ENCODE measurements at regions not wholly inside any gene's neighbourhood (a gene's known extent, or its start where the extent isn't known, plus 50 kb on each side); places are given as distances from the start of the nearest gene placed in this dataset.

DNA sequence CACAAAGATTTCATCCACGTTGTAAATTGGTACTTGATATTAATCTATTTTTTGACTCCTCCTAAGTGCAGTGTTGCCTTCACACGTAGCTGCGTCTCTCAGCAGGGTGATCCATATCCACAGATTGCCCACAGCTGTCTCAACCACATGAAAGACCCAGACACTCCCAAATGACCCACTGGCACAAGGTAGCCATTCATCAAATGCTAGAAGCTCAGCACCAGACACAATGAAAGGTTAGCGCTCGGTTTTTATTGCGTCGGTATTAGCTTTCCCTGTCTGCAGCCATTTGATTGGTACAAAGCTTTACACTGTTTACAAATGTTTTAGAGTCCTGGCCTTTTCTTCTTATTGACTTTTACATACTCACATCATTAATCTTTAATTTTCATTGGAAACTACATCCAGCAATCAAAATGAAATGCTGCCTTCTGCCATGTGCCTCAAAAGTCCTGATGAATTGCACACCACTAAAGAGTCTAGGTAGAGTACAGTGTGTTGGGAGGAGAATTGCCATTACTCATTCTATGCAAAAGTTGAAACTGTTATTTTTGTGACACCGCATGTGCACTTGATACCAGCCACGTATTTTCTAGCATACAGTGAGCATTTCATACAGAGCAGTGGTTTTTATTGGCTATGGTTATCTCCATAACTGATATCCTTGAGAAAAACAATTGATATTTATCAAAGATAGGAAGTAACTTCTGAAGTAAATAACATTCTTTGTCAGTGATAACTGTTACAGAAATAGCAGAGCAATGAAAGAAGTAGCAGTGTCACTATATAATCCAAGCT is 127.3 kb upstream of the NUDT7 start:
- DNase-seq, result no peak

DNA sequence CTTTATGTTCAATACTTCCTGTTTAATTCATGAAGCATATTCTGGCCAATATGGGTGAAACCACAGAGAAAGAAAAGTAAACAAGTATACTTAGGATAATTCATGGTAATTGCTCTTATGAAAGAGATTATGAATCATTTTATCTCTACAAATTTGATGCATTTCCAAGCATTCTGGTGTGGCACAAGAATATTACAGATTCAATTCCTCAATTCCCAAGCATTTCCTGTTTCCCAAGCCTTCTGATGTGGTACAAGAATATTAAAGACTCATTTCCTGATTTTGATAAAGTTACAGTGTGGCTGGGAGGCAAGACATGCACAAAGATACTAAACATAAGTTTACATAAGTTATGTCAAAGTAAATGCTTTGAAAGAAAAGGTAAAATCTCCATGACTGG is 126.1 kb upstream of the NUDT7 start:
- peak; percentile 31 for DNase-seq

GRCh38 chr16:77599793-77600415 is 122.4 kb upstream of the NUDT7 start:
- DNase-seq, result peak; percentile 28

DNA sequence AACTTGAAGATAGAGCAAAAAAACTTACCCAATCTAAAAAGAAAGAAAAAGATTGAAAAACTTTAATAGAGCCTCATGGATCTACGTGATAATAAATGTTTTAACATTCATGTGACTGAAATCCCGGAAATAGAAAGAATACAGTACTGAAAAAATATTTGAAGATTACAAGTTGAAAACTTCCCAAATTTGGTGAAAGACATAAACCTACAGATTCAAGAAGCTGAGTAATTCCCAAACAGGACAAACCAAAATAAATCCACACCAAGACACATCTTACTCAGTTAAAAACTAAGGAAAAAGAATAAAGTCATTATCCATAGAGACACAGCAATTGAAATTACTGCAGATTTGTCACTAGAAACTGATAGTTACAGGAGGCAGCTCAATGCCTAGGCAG is 121.8 kb upstream of the NUDT7 start:
- no peak for DNase-seq

DNA sequence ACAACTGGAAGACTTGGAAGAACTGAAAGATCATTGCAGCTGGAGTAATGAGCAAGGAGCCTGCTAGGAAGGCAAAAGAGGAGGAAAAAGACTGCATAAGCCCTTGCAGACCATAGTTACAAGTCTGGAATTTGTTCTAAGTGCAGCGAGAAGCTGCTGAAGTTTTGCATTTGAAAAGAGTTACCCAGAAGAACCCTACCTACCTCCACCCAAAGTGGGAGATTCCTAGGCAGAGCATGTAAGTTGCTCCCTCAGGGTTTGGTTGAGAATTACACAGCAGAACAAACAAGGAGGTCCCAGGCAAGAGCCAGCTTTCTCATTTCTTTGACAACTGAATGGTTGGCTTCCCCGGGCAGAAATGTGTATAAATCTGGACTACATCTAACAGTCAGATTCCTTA is 118.7 kb upstream of the NUDT7 start:
- no peak for DNase-seq

GRCh38 chr16:77610496-77610895 is 111.8 kb upstream of the NUDT7 start:
- no peak for DNase-seq

GRCh38 chr16:77611386-77611785 is 110.9 kb upstream of the NUDT7 start:
- no peak for DNase-seq

- DNase-seq, result no peak
Observed at GRCh38 chr16:77612596-77612995, 109.7 kb upstream of the NUDT7 start.

DNA sequence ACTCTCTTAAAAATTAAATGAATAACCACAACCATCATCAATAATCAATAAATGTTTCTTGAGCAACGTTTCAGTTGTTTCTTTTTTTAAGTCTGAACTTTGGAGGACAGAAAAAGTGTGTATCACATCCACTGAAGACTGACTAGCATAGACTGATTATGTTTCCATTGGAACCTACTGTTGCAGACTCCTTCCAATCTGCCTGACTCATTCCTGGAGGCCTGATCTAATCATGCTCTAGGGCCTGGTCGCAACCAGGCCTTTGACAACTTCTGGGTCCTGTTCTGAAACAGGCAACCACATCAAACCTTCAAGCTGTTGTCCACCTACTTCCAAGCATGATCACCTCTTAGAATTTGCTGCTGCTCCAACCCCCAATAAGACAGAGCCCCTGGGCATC is 109.2 kb upstream of the NUDT7 start:
- DNase-seq, result no peak

DNA sequence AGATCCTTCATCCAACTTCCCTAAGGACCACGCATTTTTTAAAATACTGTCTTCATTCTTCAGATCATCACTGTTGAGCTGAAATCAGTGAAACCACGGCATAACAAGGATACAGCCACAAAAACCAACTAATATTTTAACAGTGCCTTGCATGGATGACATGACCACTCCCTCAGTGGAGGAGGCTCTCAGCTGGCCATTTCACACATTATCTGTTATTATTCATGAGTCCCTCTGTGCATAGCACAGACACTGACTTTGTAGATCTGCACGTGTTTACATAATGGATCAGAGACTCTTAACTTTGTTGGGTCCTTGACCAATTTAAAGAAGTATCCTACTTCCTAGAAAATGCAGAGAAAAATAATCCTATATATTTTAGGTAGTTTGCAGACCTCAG is 104.8 kb upstream of the NUDT7 start:
- no peak for DNase-seq

DNA sequence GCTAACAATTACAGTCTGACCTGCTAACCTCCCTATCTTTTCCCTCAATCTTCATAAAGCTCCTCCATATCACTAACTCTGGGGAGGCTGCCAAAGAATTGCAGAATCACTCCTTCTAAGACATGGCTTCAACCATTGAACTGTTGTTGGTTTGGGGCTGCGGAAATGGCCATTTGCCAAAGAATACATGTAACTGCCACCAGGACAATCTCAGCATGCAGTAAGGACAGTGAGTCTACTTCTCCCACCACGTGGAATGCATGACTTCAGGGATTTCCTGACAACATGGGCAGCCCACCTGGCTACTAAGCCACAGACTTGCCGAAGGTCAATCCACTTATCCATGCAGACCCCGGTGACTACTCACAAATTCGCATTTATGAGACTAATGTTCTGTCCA is 104.3 kb upstream of the NUDT7 start:
- no peak for DNase-seq

DNA sequence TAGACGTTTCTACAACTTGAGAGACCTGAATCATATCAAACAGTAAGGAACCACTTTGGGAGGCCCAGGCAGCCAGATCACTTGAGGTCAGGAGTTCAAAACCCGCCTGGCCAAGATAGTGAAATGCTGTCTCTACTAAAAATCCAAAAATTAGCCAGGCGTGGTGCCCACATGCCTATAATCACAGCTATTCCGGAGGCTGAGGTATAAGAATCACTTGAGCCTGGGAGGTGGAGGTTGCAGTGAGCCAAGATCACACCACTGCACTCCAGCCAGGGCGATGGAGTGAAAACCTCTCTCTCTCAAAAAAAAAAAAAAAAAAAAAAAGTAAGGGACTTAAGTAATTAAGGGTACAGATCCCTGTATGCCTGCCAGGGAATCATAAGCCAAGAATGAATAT is 103.4 kb upstream of the NUDT7 start:
- no peak for DNase-seq

DNA sequence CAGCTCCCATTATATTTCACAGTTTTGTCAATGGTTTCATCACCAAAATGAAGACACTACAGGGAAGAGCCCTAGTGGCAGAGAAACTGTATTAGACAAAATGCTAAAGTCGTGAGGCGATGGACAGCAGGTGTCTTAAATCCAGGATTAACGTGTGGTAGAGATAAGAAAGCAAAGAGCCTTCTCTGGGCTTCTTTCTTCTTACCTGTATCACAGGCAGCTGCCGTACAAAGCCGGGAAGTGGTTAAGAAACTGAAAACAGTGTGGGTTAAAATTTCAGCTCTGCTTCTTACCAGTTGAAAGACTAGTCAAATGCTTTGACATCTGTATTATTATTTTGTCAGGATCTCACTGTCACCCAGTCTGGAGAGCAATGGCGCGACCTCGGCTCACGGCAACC is 98.2 kb upstream of the NUDT7 start:
- no peak for DNase-seq

DNA sequence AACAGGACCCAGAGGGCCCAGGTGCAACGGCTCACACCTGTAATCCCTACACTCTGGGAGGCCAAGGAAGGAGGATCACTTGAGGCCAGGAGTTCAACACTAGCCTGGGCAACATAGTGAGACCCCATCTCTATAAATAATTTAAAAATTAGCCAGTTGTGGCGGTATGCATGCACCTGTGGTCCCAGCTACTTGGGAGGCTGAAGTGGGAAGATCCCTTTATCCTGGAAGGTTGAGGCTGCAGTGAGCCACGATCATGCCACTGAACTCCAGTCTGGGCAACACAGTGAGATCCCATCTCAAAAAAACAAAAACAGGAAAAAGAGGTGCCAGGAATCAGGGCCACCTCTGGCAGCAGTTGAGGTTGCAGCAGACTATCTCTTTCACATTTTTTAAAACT is 85.7 kb upstream of the NUDT7 start:
- no peak for DNase-seq

DNA sequence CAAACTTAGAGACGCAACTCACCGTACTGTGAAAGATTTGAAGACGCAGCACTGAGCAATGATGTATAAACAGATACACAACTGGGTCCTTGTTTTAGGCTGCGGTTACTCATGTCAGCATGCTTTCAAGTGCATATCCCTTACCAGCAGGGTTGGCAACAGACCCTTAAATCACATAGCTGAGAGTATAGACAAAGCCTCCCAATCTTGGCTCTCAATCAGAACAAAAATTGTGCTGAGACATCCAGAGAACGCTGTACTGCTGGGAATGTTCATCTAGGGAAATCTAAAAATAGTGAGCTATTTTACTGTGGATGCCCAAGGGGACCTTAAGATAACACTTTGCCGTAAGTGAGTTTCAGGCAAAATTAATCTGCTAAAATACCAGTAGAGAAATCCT is 84.4 kb upstream of the NUDT7 start:
- no peak for DNase-seq

- no peak for DNase-seq
Observed at GRCh38 chr16:77643176-77643575, 79.1 kb upstream of the NUDT7 start.

DNA sequence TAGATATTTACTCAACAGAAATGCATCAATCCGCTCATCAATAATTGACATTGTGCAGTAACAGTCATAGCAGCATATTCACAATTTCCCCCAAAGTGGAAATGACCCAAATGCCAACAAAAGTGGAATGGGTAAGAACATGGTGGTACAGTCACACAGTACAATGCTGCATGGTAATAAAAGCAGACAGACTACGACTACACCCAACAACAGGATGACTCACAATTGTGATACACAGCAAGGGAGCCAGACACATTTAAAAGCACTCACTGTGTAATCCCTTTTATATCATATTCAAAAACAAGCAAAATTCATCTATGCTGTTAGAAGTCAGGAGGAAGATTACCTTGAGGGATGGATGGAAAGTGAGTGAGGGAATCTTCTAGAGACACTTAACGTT is 76.5 kb upstream of the NUDT7 start:
- DNase-seq, result no peak

DNA sequence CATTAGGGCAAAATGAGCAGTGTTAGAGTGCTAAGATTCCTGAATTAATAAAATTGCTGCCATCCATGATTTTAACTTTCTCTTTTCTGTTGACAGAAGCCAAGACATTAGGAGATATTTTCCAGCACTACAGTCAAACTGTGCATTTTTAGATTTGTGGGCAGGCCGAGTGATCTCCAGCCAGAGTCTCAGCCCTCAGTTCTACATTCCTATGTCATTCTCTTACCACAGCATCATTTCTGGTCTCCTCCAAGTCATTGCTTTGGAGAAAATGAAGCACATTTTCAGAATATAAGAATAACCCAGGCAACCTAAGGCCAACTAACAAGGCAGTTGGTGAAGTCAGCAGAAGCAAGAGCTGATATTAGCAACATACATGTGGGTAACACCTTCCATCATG is 74.6 kb upstream of the NUDT7 start:
- no peak for DNase-seq

DNA sequence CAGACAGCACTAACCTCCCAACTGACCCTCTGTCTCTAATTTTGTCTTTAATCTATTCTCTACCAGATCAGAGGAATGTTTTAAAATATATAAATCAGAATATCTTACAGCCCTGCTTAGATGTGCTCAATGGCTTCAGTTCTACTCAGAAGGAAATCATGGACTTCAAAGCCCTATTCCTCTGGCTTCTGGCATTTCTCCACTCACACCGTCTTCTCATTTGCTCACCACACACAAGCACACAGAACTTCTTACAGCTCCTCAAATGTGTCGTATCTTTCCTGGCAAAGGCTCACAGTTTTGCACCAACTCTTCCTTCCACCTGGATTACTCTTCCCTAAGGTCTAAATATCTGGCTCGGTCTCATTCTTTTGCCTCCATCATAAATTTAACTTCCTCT is 71.6 kb upstream of the NUDT7 start:
- no peak for DNase-seq

- DNase-seq, result no peak
Observed at GRCh38 chr16:77652399-77652798, 69.9 kb upstream of the NUDT7 start.

- DNase-seq, result peak; percentile 68
Observed at GRCh38 chr16:77657016-77657415, 65.3 kb upstream of the NUDT7 start.

GRCh38 chr16:77660311-77660710 is 62.0 kb upstream of the NUDT7 start:
- DNase-seq, result no peak

- DNase-seq, result peak; percentile 96
Observed at GRCh38 chr16:77662246-77662645, 60.1 kb upstream of the NUDT7 start.

- DNase-seq, result no peak
Observed at GRCh38 chr16:77663711-77664110, 58.6 kb upstream of the NUDT7 start.

DNA sequence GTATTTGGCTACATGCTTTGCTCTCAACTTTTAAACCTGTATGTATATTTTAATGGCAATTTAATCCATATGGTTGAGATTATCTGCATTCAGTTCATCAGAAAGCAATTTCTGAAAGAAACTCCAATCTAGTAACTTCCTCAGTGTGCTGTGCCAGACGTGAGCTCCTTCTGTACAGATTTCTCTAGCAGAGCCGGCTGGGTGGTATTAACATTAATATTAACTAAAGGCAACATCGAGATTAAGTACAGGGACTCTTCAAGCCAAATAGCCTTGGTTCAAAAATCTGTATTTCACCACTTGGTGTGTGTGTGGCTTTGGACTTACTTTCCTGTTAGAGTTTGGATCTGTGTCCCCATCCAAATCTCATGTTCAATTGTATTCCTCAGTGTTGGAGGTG is 55.5 kb upstream of the NUDT7 start:
- DNase-seq, result no peak
